ENCODE measurements at regions not wholly inside any gene's neighbourhood (a gene's known extent, or its start where the extent isn't known, plus 50 kb on each side); places are given as distances from the start of the nearest gene placed in this dataset.
A peak's percentile ranks its signal among the peaks of the same experiment; 100 is the strongest.

- H3K4me2 ChIP-seq (ENCODE audit: low read depth, low read length), result no peak overlapping the region
- H2AFZ ChIP-seq (ENCODE audit: low read length), result no peak overlapping the region
- H3K4me1 ChIP-seq (ENCODE audit: low read length), result no peaks in the 10 kb centered on the region
- H3K27ac ChIP-seq (ENCODE audit: low read length), result no peak overlapping the region
- TF ChIP-seq, protein P1, sequence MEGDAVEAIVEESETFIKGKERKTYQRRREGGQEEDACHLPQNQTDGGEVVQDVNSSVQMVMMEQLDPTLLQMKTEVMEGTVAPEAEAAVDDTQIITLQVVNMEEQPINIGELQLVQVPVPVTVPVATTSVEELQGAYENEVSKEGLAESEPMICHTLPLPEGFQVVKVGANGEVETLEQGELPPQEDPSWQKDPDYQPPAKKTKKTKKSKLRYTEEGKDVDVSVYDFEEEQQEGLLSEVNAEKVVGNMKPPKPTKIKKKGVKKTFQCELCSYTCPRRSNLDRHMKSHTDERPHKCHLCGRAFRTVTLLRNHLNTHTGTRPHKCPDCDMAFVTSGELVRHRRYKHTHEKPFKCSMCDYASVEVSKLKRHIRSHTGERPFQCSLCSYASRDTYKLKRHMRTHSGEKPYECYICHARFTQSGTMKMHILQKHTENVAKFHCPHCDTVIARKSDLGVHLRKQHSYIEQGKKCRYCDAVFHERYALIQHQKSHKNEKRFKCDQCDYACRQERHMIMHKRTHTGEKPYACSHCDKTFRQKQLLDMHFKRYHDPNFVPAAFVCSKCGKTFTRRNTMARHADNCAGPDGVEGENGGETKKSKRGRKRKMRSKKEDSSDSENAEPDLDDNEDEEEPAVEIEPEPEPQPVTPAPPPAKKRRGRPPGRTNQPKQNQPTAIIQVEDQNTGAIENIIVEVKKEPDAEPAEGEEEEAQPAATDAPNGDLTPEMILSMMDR (IDR thresholded peaks at IDR 0.05; ENCODE audit: low read length), result no peak
- no peak for TF ChIP-seq EZH2phosphoT487 (IDR thresholded peaks at IDR 0.05; ENCODE audit: low read length)
- no peak for TF ChIP-seq EZH2 (optimal IDR thresholded peaks at IDR 0.05; ENCODE audit: low read depth, low read length)
- H3K9ac ChIP-seq (ENCODE audit: low read length), result no peak overlapping the region
- no peaks in the 10 kb centered on the region for H3F3A ChIP-seq (ENCODE audit: insufficient read depth, low read length)
- H4K20me1 ChIP-seq (ENCODE audit: insufficient read depth, low read length), result no peaks in the 10 kb centered on the region
- H3K36me3 ChIP-seq (replicated peaks; ENCODE audit: insufficient read depth, low read length), result no peaks in the 10 kb centered on the region
- no peaks in the 10 kb centered on the region for H3K9me3 ChIP-seq (replicated peaks; ENCODE audit: insufficient read depth, low read length)
- H3K79me2 ChIP-seq (ENCODE audit: low read length), result no peaks in the 10 kb centered on the region
- no peaks in the 10 kb centered on the region for H3K9me2 ChIP-seq (replicated peaks; ENCODE audit: insufficient read depth, low read length)
- H3K4me3 ChIP-seq (ENCODE audit: low read length), result no peak overlapping the region
- no peaks in the 10 kb centered on the region for H3K27me3 ChIP-seq (replicated peaks; ENCODE audit: insufficient read depth, low read length)
- DNase-seq, result no peak
Measured at GRCh38 chr10:105982735-105983134, 1181.8 kb downstream of the SORCS1 start.

- no peak for DNase-seq
- Histone ChIP-seq H3K9me3 (replicated peaks; ENCODE audit: insufficient read depth, low read length) (no peaks in the 10 kb centered on the region), H3K4me1 (ENCODE audit: low read length) (no peaks in the 10 kb centered on the region), H3K79me2 (ENCODE audit: low read length) (no peaks in the 10 kb centered on the region), H3K9ac (ENCODE audit: low read length) (no peak overlapping the region), H3K4me3 (ENCODE audit: low read length) (no peak overlapping the region), H2AFZ (ENCODE audit: low read length) (no peak overlapping the region), H3F3A (ENCODE audit: insufficient read depth, low read length) (no peaks in the 10 kb centered on the region), H3K9me2 (replicated peaks; ENCODE audit: insufficient read depth, low read length) (no peaks in the 10 kb centered on the region), H3K36me3 (replicated peaks; ENCODE audit: insufficient read depth, low read length) (no peaks in the 10 kb centered on the region), H3K4me2 (ENCODE audit: low read depth, low read length) (no peak overlapping the region), H3K27me3 (replicated peaks; ENCODE audit: insufficient read depth, low read length) (no peaks in the 10 kb centered on the region), H4K20me1 (ENCODE audit: insufficient read depth, low read length) (no peaks in the 10 kb centered on the region), H3K27ac (ENCODE audit: low read length) (no peak overlapping the region)
- TF ChIP-seq EZH2 (optimal IDR thresholded peaks at IDR 0.05; ENCODE audit: low read depth, low read length) (no peak), EZH2phosphoT487 (IDR thresholded peaks at IDR 0.05; ENCODE audit: low read length) (no peak)
- TF ChIP-seq, protein P1 (IDR thresholded peaks at IDR 0.05; ENCODE audit: low read length), result no peak
Measured at GRCh38 chr10:105981679-105982078, 1182.8 kb downstream of the SORCS1 start.

- H3K27ac ChIP-seq (ENCODE audit: low read length), result no peak overlapping the region
- no peak overlapping the region for H3K4me3 ChIP-seq (ENCODE audit: low read length)
- H3K9ac ChIP-seq (ENCODE audit: low read length), result no peak overlapping the region
- TF ChIP-seq EZH2 (optimal IDR thresholded peaks at IDR 0.05; ENCODE audit: low read depth, low read length) (no peak), EZH2phosphoT487 (IDR thresholded peaks at IDR 0.05; ENCODE audit: low read length) (no peak)
- TF ChIP-seq, protein P1 (IDR thresholded peaks at IDR 0.05; ENCODE audit: low read length), result peak; percentile 33
- H3K4me2 ChIP-seq (ENCODE audit: low read depth, low read length), result no peak overlapping the region
- H3F3A ChIP-seq (ENCODE audit: insufficient read depth, low read length), result no peaks in the 10 kb centered on the region
- no peaks in the 10 kb centered on the region for H4K20me1 ChIP-seq (ENCODE audit: insufficient read depth, low read length)
- DNase-seq, result peak; percentile 11
- no peaks in the 10 kb centered on the region for H3K36me3 ChIP-seq (replicated peaks; ENCODE audit: insufficient read depth, low read length)
- H3K9me3 ChIP-seq (replicated peaks; ENCODE audit: insufficient read depth, low read length), result no peaks in the 10 kb centered on the region
- H2AFZ ChIP-seq (ENCODE audit: low read length), result 0 out of 2 replicates have a peak overlapping the region, but pooled peaks have one; percentile 16
- no peaks in the 10 kb centered on the region for H3K9me2 ChIP-seq (replicated peaks; ENCODE audit: insufficient read depth, low read length)
- H3K4me1 ChIP-seq (ENCODE audit: low read length), result no peaks in the 10 kb centered on the region
- H3K27me3 ChIP-seq (replicated peaks; ENCODE audit: insufficient read depth, low read length), result no peaks in the 10 kb centered on the region
- H3K79me2 ChIP-seq (ENCODE audit: low read length), result no peaks in the 10 kb centered on the region
Measured at GRCh38 chr10:105974803-105975456, 1189.6 kb downstream of the SORCS1 start.

Measured in MM.1S (cell line).